ENCODE measurements at regions not wholly inside any gene's neighbourhood (a gene's known extent, or its start where the extent isn't known, plus 50 kb on each side); places are given as distances from the start of the nearest gene placed in this dataset.
"Not testable (repeated sequence)": the region's sequence is repeated elsewhere in the genome, so short reads cannot be mapped to it uniquely, and the experiment has no call there.

- in situ Hi-C loops (cut with HindIII; ENCODE audit: low sequenced_read_pairs); DNase-seq (ENCODE audit: low spot score): not testable (repeated sequence)
These were observed 1085.6 kb upstream of the FANCL start for GRCh38 chr2:59326581-59327365.

- no peak for DNase-seq (ENCODE audit: low spot score)
- in situ Hi-C loops (cut with HindIII; ENCODE audit: low sequenced_read_pairs): no loop called here
These were observed 1081.7 kb upstream of the FANCL start for GRCh38 chr2:59322870-59323269.

GRCh38 chr2:59322005-59322404 lies 1080.9 kb upstream of the FANCL start:
- no peak for DNase-seq (ENCODE audit: low spot score)
- in situ Hi-C loops (cut with HindIII; ENCODE audit: low sequenced_read_pairs): no loop called here

GRCh38 chr2:59314031-59314766 lies 1073.1 kb upstream of the FANCL start:
- DNase-seq (ENCODE audit: low spot score): no peak
- in situ Hi-C loops (cut with HindIII; ENCODE audit: low sequenced_read_pairs): no loop called here

GRCh38 chr2:59312967-59313940 lies 1072.1 kb upstream of the FANCL start:
- no peak for DNase-seq (ENCODE audit: low spot score)
- in situ Hi-C loops (cut with HindIII; ENCODE audit: low sequenced_read_pairs): no loop called here

- in situ Hi-C loops (cut with HindIII; ENCODE audit: low sequenced_read_pairs): no loop called here
- DNase-seq (ENCODE audit: low spot score): no peak
These were observed 1070.9 kb upstream of the FANCL start for GRCh38 chr2:59312029-59312428.

GRCh38 chr2:59308108-59308507 lies 1067.0 kb upstream of the FANCL start:
- no peak for DNase-seq (ENCODE audit: low spot score)
- in situ Hi-C loops (cut with HindIII; ENCODE audit: low sequenced_read_pairs): no loop called here

GRCh38 chr2:59307196-59307595 lies 1066.1 kb upstream of the FANCL start:
- in situ Hi-C loops (cut with HindIII; ENCODE audit: low sequenced_read_pairs): no loop called here

GRCh38 chr2:59303272-59303671 lies 1062.1 kb upstream of the FANCL start:
- in situ Hi-C loops (cut with HindIII; ENCODE audit: low sequenced_read_pairs): no loop called here
- no peak for DNase-seq (ENCODE audit: low spot score)

More at GRCh38 chr2:59307196-59307595, 1066.1 kb upstream of the FANCL start:
- DNase-seq (ENCODE audit: low spot score): no peak

GRCh38 chr2:59302683-59303082 lies 1061.6 kb upstream of the FANCL start:
- in situ Hi-C loops (cut with HindIII; ENCODE audit: low sequenced_read_pairs): no loop called here
- DNase-seq (ENCODE audit: low spot score): no peak

GRCh38 chr2:59301466-59302402 lies 1060.6 kb upstream of the FANCL start:
- in situ Hi-C loops (cut with HindIII; ENCODE audit: low sequenced_read_pairs): no loop called here
- DNase-seq (ENCODE audit: low spot score): peak; percentile 36

GRCh38 chr2:59297816-59298215 lies 1056.7 kb upstream of the FANCL start:
- in situ Hi-C loops (cut with HindIII; ENCODE audit: low sequenced_read_pairs): no loop called here

GRCh38 chr2:59296279-59296678 lies 1055.2 kb upstream of the FANCL start:
- in situ Hi-C loops (cut with HindIII; ENCODE audit: low sequenced_read_pairs): no loop called here
- no peak for DNase-seq (ENCODE audit: low spot score)

More at GRCh38 chr2:59297816-59298215, 1056.7 kb upstream of the FANCL start:
- DNase-seq (ENCODE audit: low spot score): no peak

GRCh38 chr2:59295524-59296162 lies 1054.5 kb upstream of the FANCL start:
- in situ Hi-C loops (cut with HindIII; ENCODE audit: low sequenced_read_pairs): no loop called here
- DNase-seq (ENCODE audit: low spot score): no peak

- DNase-seq (ENCODE audit: low spot score): no peak
- in situ Hi-C loops (cut with HindIII; ENCODE audit: low sequenced_read_pairs): no loop called here
These were observed 1047.6 kb upstream of the FANCL start for GRCh38 chr2:59288771-59289170.

GRCh38 chr2:59282374-59283057 lies 1041.4 kb upstream of the FANCL start:
- in situ Hi-C loops (cut with HindIII; ENCODE audit: low sequenced_read_pairs): no loop called here
- DNase-seq (ENCODE audit: low spot score): no peak

GRCh38 chr2:59277671-59278070 lies 1036.5 kb upstream of the FANCL start:
- no peak for DNase-seq (ENCODE audit: low spot score)
- in situ Hi-C loops (cut with HindIII; ENCODE audit: low sequenced_read_pairs): no loop called here
